SK-N-MC (cell line): ENCODE measurements at regions not wholly inside any gene's neighbourhood (a gene's known extent, or its start where the extent isn't known, plus 50 kb on each side); places are given as distances from the start of the nearest gene placed in this dataset.

ENCODE experiments used
- DNase-seq: peaks from one replicate; pipeline ENCODE4 v3.0.0-alpha.2; 2011; ENCODE audit warnings: low read depth, low spot score
- H3K27ac ChIP-seq: fragments of 200-600 bp; sonication (generic); 2 replicates; pipeline ENCODE4 v1.5.1; 2016; ENCODE audit warnings: mixed run types
- H3K36me3 ChIP-seq: fragments of 200-600 bp; sonication (generic); 2 replicates; pipeline ENCODE4 v1.6.1; 2017; ENCODE audit warnings: antibody characterized with exemption, low read length, mixed read lengths; ENCODE audit not compliant: insufficient read depth
- H3K4me3 ChIP-seq: fragments of 200-600 bp; sonication (generic); 2 replicates; pipeline ENCODE4 v1.5.1; 2016
- H3K9ac ChIP-seq: fragments of 200-600 bp; sonication (generic); 2 replicates; pipeline ENCODE4 v1.8.0; 2017; ENCODE audit warnings: mixed run types, mixed read lengths; ENCODE audit not compliant: insufficient read length
- H3K9me3 ChIP-seq: fragments of 200-600 bp; sonication (generic); 2 replicates; pipeline ENCODE4 v1.6.1; 2017; ENCODE audit warnings: low read depth, mild to moderate bottlenecking, antibody characterized with exemption, low read length, moderate library complexity, mixed read lengths
- EZH2 ChIP-seq: fragments of 200-600 bp; sonication (generic); IDR thresholded peaks from one replicate; pipeline ENCODE4 v1.6.1; 2017; ENCODE audit warnings: antibody characterized with exemption
- FOXP2 ChIP-seq: optimal IDR thresholded peaks from 2 replicates; pipeline ENCODE3; 2011; ENCODE audit warnings: mild to moderate bottlenecking, moderate library complexity; ENCODE audit not compliant: insufficient read depth; ENCODE audit errors: extremely low read length, control extremely low read depth
- POLR2AphosphoS5 ChIP-seq: IDR thresholded peaks from 2 replicates; pipeline ENCODE4 v1.6.1; 2012; ENCODE audit warnings: mild to moderate bottlenecking, low read depth, low read length, borderline replicate concordance

GRCh38 chr3:132265488-132265887, 51.7 kb upstream of the ACP3 start:
- Histone ChIP-seq H3K9me3 (no peaks in the 10 kb centered on the region), H3K36me3 (no peaks in the 10 kb centered on the region), H3K4me3 (no peak overlapping the region), H3K9ac (no peak overlapping the region), H3K27ac (no peak overlapping the region)
- TF ChIP-seq POLR2AphosphoS5 (no peak), FOXP2 (no peak), EZH2 (no peak)
- no peak for DNase-seq

DNA sequence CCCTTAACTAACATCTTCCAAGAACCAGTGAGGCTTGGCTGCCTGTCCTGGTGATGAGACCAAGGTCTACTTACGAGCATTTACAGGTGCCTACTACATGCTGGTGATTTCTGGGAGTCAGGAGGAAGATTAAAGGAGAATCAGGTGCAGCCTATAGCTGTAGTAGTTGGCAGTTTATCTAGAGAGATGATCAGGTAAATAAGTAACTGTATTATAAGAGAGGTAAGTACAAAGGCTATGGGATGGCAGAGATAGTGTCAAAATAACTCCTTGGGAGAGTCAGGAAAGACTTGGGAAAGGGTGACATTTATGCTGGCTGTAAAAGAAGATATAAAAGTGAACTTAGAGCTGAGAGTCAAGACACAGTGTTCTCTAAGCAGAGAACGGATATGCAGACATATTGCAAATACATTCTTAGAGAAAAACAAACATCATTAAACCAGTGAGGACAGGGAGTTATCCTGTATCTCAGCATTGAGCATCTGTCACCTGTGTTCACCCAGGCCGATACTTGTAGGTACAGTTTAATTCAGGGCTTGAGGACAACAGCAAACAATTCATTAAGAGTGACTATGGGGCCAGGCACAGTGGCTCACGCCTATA, 49.7 kb upstream of the ACP3 start:
- DNase-seq: no peak
- TF ChIP-seq EZH2 (no peak), POLR2AphosphoS5 (no peak), FOXP2 (no peak)
- H3K36me3 ChIP-seq: no peaks in the 10 kb centered on the region
- H3K9me3 ChIP-seq: no peaks in the 10 kb centered on the region
- H3K27ac ChIP-seq: no peak overlapping the region
- no peak overlapping the region for H3K4me3 ChIP-seq
- no peak overlapping the region for H3K9ac ChIP-seq
